Thyroid gland (tissue), 4 donors: ENCODE measurements at regions not wholly inside any gene's neighbourhood (a gene's known extent, or its start where the extent isn't known, plus 50 kb on each side); places are given as distances from the start of the nearest gene placed in this dataset.
"Not testable (repeated sequence)": the region's sequence is repeated elsewhere in the genome, so short reads cannot be mapped to it uniquely, and the experiment has no call there.

Source experiments
- DNase-seq, 2 donors: peaks; one replicate each; pipeline ENCODE4 v3.0.0-alpha.2; 2019
- H3K27ac ChIP-seq, 3 donors: fragments of 200-600 bp; sonication (generic); 1 replicate in 2 of 3; 2 replicates in 1 of 3; pipeline ENCODE4 v1.5.1; 2016 to 2019; ENCODE audit warnings: mild to moderate bottlenecking in 1 of 3, moderate library complexity in 1 of 3
- H3K27me3 ChIP-seq: fragments of 200-600 bp; sonication (generic); one replicate; pipeline ENCODE4 v1.5.1; 2019
- H3K36me3 ChIP-seq, 2 donors: fragments of 200-600 bp; sonication (generic); one replicate each; pipeline ENCODE4 v1.5.1; 2016 to 2019
- H3K4me1 ChIP-seq, 2 donors: fragments of 200-600 bp; sonication (generic); one replicate each; pipeline ENCODE4 v1.5.1; 2017 to 2019
- H3K4me3 ChIP-seq, 3 donors: fragments of 200-600 bp; sonication (generic); replicated peaks in 1 of 3; 1 replicate in 2 of 3; 2 replicates in 1 of 3; pipeline ENCODE4 v1.5.1; 2016; ENCODE audit warnings: mild to moderate bottlenecking in 1 of 3
- H3K9me3 ChIP-seq: fragments of 200-600 bp; sonication (generic); one replicate; pipeline ENCODE4 v1.5.1; 2017
- POLR2A ChIP-seq, 2 donors: fragments of 450-650 bp; IDR thresholded peaks; one replicate each; pipeline ENCODE4 v1.6.1; 2017; ENCODE audit warnings: antibody characterized with exemption in 2 of 2, mild to moderate bottlenecking in 2 of 2, moderate library complexity in 1 of 2
- WGBS, 2 donors: methylation state at CpG; one replicate each; pipeline ENCODE4 v1.1.5; 2017; 5-methylcytosine and 5-hydroxymethylcytosine counted together
- intact Hi-C: fragments of 100-400 bp; cut with DNase I; formaldehyde crosslinking; loops from one replicate; pipeline ENCODE4 v1.15.1; 2023
- TF ChIP-seq, protein P1 (sequence below), 6 experiments: fragments of 200-600 bp in 3 of 6; fragments of 450-650 bp in 3 of 6; sonication (generic) in 3 of 6; IDR thresholded peaks; one replicate each; pipeline ENCODE4 v1.5.1; 2016 to 2019; ENCODE audit warnings: antibody characterized with exemption in 6 of 6, mild to moderate bottlenecking in 2 of 6, inconsistent platforms in 1 of 6, moderate library complexity in 1 of 6

- WGBS, 2 donors, result 87 to 91% methylated on average over 3 of the region's 3 CpGs
- no peak for DNase-seq
- H3K36me3 ChIP-seq, result no peaks in the 10 kb centered on the region
- no peaks in the 10 kb centered on the region for H3K27me3 ChIP-seq
- H3K9me3 ChIP-seq, result no peaks in the 10 kb centered on the region
- no peak overlapping the region for H3K4me3 ChIP-seq
- peaks cover 2 to 14% of the 10 kb centered on the region in 2 donors for H3K4me1 ChIP-seq
- intact Hi-C loops, result no loop called here
- TF ChIP-seq, protein P1, sequence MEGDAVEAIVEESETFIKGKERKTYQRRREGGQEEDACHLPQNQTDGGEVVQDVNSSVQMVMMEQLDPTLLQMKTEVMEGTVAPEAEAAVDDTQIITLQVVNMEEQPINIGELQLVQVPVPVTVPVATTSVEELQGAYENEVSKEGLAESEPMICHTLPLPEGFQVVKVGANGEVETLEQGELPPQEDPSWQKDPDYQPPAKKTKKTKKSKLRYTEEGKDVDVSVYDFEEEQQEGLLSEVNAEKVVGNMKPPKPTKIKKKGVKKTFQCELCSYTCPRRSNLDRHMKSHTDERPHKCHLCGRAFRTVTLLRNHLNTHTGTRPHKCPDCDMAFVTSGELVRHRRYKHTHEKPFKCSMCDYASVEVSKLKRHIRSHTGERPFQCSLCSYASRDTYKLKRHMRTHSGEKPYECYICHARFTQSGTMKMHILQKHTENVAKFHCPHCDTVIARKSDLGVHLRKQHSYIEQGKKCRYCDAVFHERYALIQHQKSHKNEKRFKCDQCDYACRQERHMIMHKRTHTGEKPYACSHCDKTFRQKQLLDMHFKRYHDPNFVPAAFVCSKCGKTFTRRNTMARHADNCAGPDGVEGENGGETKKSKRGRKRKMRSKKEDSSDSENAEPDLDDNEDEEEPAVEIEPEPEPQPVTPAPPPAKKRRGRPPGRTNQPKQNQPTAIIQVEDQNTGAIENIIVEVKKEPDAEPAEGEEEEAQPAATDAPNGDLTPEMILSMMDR (IDR thresholded peaks at IDR 0.05), result no peak
- TF ChIP-seq POLR2A (IDR thresholded peaks at IDR 0.05), result no peak
- no peak overlapping the region for H3K27ac ChIP-seq
Observed at GRCh38 chr9:88875400-88876120, 115.7 kb upstream of the S1PR3 start.

DNA sequence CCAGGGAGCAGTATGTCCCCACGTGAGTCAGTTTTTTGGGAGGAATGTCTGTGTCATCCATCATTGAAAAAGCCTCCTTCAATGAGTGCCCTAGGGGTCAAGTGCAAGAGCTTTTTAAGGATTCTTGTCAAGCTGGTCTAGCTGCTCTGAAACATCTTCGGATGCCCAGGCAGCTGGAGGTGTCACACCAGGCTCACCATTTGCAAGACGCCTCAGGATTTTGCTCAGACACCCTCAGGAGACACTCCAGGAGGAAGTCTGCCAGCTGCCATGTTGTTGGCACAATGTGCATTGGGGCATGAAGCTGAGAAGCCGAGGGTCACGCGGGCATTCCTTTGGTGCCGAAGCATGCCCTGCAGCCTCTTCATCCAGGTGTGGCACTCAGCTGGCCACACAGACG is 111.1 kb upstream of the S1PR3 start:
- Histone ChIP-seq H3K36me3 (no peaks in the 10 kb centered on the region), H3K4me3 (no peak overlapping the region), H3K27ac (peak overlapping the region in 1 of 3 donors; percentile 45), H3K27me3 (no peaks in the 10 kb centered on the region), H3K9me3 (no peaks in the 10 kb centered on the region), H3K4me1 (peaks cover 4 to 10% of the 10 kb centered on the region in 2 donors)
- 35 to 47% methylated on average over 6 to 8 of the region's 8 CpGs for WGBS, 2 donors
- intact Hi-C loops, result no loop called here
- peak; percentile 88 to 93 for DNase-seq
- TF ChIP-seq, protein P1 (IDR thresholded peaks at IDR 0.05), result no peak
- TF ChIP-seq POLR2A (IDR thresholded peaks at IDR 0.05), result no peak

GRCh38 chr9:88884291-88884690 is 107.0 kb upstream of the S1PR3 start:
- H3K36me3 ChIP-seq, DNase-seq, H3K27ac ChIP-seq, H3K4me3 ChIP-seq, intact Hi-C loops, H3K9me3 ChIP-seq, H3K27me3 ChIP-seq: not testable (repeated sequence)
- H3K4me1 ChIP-seq, result peaks cover 4 to 10% of the 10 kb centered on the region in 2 donors
- WGBS, 2 donors, result 86 to 92% methylated on average over 1 of the region's 1 CpG

- H3K9me3 ChIP-seq, H3K4me1 ChIP-seq, H3K27me3 ChIP-seq, H3K27ac ChIP-seq, intact Hi-C loops, DNase-seq, H3K36me3 ChIP-seq, H3K4me3 ChIP-seq: not testable (repeated sequence)
- 0 to 50% methylated on average over 1 to 2 of the region's 2 CpGs for WGBS, 2 donors
Observed at GRCh38 chr9:88886762-88887161, 104.5 kb upstream of the S1PR3 start.

- H3K4me1 ChIP-seq, result no peaks in the 10 kb centered on the region
- WGBS, 2 donors, result 76 to 91% methylated on average over 4 of the region's 4 CpGs
- no peaks in the 10 kb centered on the region for H3K36me3 ChIP-seq
- TF ChIP-seq POLR2A (IDR thresholded peaks at IDR 0.05), result no peak
- TF ChIP-seq, protein P1 (IDR thresholded peaks at IDR 0.05), result no peak
- no peaks in the 10 kb centered on the region for H3K9me3 ChIP-seq
- H3K27me3 ChIP-seq, result no peaks in the 10 kb centered on the region
- no peak overlapping the region for H3K27ac ChIP-seq
- no peak overlapping the region for H3K4me3 ChIP-seq
- DNase-seq, result no peak
- intact Hi-C loops, result no loop called here
Observed at GRCh38 chr9:88889386-88889785, 101.9 kb upstream of the S1PR3 start.

DNA sequence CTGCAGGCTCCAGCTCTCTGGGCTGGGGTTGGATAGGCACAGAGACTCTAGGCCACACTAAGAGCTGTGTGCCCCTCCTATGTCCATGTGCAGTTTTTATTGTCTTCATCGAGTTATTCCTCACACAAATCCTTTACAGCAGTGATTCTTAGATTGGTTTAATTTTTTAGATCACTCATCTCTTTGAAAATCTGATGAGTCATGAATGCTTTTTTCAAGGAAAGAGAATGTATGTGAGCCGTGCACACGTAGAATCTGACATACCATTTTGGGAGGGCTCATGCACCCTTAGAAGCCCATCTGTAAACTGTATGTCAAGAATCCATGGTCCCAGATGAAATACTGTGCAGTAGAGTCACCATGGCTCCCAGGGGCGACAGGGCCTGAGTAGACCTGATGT is 100.7 kb upstream of the S1PR3 start:
- DNase-seq, result no peak
- no peak for TF ChIP-seq POLR2A (IDR thresholded peaks at IDR 0.05)
- TF ChIP-seq, protein P1 (IDR thresholded peaks at IDR 0.05), result no peak
- 96 to 99% methylated on average over 4 of the region's 4 CpGs for WGBS, 2 donors

More for the DNA sequence above, 100.7 kb upstream of the S1PR3 start:
- no peaks in the 10 kb centered on the region for H3K27me3 ChIP-seq
- H3K27ac ChIP-seq, result no peak overlapping the region
- no peaks in the 10 kb centered on the region for H3K9me3 ChIP-seq
- no peaks in the 10 kb centered on the region for H3K4me1 ChIP-seq
- no peak overlapping the region for H3K4me3 ChIP-seq
- intact Hi-C loops, result no loop called here
- H3K36me3 ChIP-seq, result no peaks in the 10 kb centered on the region
